ENCODE measurements at regions not wholly inside any gene's neighbourhood (a gene's known extent, or its start where the extent isn't known, plus 50 kb on each side); places are given as distances from the start of the nearest gene placed in this dataset.

DNA sequence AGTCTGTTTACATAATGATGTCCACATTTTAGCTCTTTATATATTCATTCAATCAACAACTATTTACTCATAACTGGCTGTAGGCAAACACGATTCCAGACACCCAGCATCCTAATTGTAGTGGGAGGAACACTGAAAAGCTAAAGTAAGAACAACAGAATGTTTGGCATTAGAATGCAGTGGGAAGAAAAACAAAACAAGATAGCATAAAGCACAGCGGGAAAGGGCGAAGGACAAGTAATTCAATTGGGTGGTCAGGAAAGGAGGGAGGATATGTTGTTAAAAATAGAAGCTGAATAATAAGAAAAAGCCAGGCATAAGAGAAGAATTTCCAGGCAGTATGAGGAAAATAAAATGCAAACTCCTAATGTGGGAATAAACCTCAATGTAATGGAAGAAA, 189.5 kb upstream of the FAT4 start:
- no peaks in the 10 kb centered on the region for H3K4me1 Mint-ChIP-seq
- POLR2A ChIA-PET: no interaction called here
- H3K27ac Mint-ChIP-seq: no peak overlapping the region
- H3K27me3 Mint-ChIP-seq: no peaks in the 10 kb centered on the region
- no peak overlapping the region for H3K4me3 Mint-ChIP-seq
- no peaks in the 10 kb centered on the region for H3K36me3 Mint-ChIP-seq (ENCODE audit: low read depth)
- CTCF ChIA-PET: no interaction called here
- H3K9me3 Mint-ChIP-seq: no peaks in the 10 kb centered on the region
- no peak for DNase-seq

DNA sequence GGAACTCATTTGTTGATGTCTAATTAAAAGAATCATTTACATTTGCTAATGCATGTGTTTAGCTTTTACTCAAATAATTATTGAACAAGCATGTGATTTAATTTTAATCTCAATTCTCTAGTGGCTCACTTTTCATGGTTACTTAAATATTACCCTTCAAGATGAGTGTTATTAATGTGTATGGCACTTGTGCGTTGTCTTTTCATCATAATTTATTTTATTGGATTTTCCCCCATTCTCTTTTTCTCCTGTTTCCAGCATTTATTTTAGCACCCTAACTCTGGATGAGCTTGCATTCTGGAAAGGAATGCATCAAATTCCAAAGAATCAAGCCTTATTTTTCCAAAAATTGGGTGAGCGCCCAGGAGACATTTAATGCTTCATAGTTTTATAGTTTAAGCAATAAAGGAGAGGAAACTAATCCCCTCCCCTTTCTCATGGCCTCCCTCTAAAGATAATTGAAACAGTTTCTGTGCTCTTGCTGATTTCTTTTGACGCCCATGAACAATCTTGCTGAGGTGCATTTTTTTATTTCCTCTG, 191.1 kb upstream of the FAT4 start:
- Mint-ChIP-seq H3K4me1 (no peaks in the 10 kb centered on the region), H3K27ac (no peak overlapping the region), H3K27me3 (no peaks in the 10 kb centered on the region), H3K9me3 (no peaks in the 10 kb centered on the region), H3K36me3 (ENCODE audit: low read depth) (no peaks in the 10 kb centered on the region), H3K4me3 (no peak overlapping the region)
- ChIA-PET POLR2A (no interaction called here), CTCF (no interaction called here)
- no peak for DNase-seq

DNA sequence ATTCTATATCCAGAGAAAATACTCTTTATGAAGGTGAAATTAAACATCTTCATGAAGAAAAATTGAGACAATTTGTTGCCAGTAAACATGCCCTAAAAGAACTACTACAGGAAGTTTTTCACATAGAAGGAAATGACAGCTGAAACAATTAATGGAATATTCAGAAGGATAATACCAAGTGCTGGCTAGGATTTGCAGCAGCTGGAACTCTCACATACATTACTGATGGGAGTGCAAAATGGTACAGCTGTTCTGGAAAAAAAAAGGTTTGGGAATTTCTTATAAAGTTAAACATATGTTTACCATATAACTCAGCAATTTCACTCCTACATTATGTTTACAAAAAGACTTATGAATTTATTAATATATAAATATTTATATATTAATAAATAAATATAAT, 193.2 kb upstream of the FAT4 start:
- H3K36me3 Mint-ChIP-seq (ENCODE audit: low read depth): no peaks in the 10 kb centered on the region
- no peak overlapping the region for H3K27ac Mint-ChIP-seq
- no peaks in the 10 kb centered on the region for H3K9me3 Mint-ChIP-seq
- H3K4me1 Mint-ChIP-seq: no peaks in the 10 kb centered on the region
- H3K4me3 Mint-ChIP-seq: no peak overlapping the region
- no peaks in the 10 kb centered on the region for H3K27me3 Mint-ChIP-seq
- no peak for DNase-seq
- CTCF ChIA-PET: no interaction called here
- POLR2A ChIA-PET: no interaction called here

DNA sequence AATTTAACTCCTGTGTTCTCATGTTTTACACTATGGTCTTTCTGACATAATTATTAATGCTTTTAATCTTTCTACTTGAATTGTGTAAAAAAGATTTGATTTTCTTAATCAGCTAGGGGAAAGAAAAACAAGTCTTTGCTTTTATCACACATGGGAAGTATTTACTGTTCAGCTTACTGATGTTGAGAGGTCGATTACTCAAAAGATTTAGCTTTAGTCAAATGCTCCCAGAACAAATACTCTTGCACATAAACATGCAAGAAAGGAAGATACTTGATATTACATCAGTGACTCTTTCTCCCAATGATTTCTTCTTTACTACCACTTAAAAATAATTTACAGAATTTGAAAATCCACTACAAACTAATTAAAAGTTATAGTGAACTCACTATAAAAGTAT, 198.3 kb upstream of the FAT4 start:
- H3K36me3 Mint-ChIP-seq (ENCODE audit: low read depth): no peaks in the 10 kb centered on the region
- H3K9me3 Mint-ChIP-seq: no peaks in the 10 kb centered on the region
- no peaks in the 10 kb centered on the region for H3K27me3 Mint-ChIP-seq
- no peaks in the 10 kb centered on the region for H3K4me1 Mint-ChIP-seq
- POLR2A ChIA-PET: no interaction called here
- CTCF ChIA-PET: no interaction called here
- no peak overlapping the region for H3K4me3 Mint-ChIP-seq
- no peak for DNase-seq
- H3K27ac Mint-ChIP-seq: no peak overlapping the region

DNA sequence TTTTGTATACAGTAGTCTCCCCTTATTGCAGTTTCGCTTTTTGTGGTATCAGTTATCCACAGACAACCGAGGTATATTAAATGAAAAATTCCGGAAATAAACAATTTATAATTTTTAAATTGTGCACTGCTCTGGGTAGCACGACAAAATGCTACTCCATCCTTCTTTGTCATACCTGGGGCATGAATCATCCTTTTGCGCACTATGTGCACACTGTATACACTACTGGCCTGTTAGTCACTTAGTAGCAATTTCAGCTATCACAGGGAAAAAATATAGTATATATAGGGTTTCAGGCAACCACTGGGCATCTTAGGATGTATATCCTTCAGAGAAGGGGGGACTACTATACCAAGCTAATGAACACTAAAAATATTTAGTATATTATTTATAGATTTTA, 198.8 kb upstream of the FAT4 start:
- no peak overlapping the region for H3K27ac Mint-ChIP-seq
- H3K27me3 Mint-ChIP-seq: no peaks in the 10 kb centered on the region
- no peaks in the 10 kb centered on the region for H3K36me3 Mint-ChIP-seq (ENCODE audit: low read depth)
- CTCF ChIA-PET: no interaction called here
- no peaks in the 10 kb centered on the region for H3K9me3 Mint-ChIP-seq
- no peak overlapping the region for H3K4me3 Mint-ChIP-seq
- POLR2A ChIA-PET: no interaction called here
- H3K4me1 Mint-ChIP-seq: no peaks in the 10 kb centered on the region
- no peak for DNase-seq

DNA sequence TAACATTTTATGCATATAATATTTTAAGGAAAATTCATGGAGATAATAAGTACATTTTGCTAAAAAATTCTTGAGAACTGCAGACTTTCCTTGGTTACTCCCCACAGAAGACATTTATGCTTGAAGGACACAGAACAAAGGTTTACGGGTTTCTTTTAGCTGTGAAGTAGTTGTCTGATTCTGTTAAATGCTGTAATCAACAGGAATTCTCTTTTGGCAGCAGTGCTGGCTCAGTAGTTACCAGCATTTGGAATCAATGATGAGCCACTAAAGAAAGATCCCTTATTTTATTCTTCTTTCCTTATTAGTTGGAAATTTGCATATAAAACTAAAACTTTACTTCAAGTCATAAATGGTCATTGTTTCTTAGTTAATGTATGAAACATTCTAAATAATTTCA, 199.3 kb upstream of the FAT4 start:
- Mint-ChIP-seq H3K9me3 (no peaks in the 10 kb centered on the region), H3K27me3 (no peaks in the 10 kb centered on the region), H3K27ac (no peak overlapping the region), H3K4me1 (no peaks in the 10 kb centered on the region), H3K4me3 (no peak overlapping the region), H3K36me3 (ENCODE audit: low read depth) (no peaks in the 10 kb centered on the region)
- ChIA-PET CTCF (no interaction called here), POLR2A (no interaction called here)
- no peak for DNase-seq

DNA sequence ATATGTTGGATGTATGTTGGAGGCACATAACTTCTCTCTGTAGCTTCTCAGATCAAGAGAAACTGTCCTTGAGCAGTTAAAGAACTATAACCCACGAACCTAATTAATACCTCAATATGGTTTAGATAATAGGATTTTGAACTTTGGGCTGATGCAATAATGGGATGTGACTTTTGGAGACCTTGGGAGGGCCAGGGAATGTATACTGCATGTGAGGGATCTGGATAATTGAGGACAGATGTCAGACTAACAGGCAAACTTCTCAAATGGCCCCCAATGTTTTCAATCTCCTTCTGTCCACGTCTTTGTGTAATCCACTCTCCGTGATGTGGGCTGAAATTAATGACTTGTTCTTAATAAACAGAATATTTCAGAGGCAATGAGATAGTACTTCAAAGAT, 202.2 kb upstream of the FAT4 start:
- DNase-seq: no peak
- H3K4me1 Mint-ChIP-seq: no peaks in the 10 kb centered on the region
- no peaks in the 10 kb centered on the region for H3K27me3 Mint-ChIP-seq
- ChIA-PET CTCF (no interaction called here), POLR2A (no interaction called here)
- no peak overlapping the region for H3K4me3 Mint-ChIP-seq
- H3K36me3 Mint-ChIP-seq (ENCODE audit: low read depth): no peaks in the 10 kb centered on the region
- H3K9me3 Mint-ChIP-seq: no peaks in the 10 kb centered on the region
- no peak overlapping the region for H3K27ac Mint-ChIP-seq

DNA sequence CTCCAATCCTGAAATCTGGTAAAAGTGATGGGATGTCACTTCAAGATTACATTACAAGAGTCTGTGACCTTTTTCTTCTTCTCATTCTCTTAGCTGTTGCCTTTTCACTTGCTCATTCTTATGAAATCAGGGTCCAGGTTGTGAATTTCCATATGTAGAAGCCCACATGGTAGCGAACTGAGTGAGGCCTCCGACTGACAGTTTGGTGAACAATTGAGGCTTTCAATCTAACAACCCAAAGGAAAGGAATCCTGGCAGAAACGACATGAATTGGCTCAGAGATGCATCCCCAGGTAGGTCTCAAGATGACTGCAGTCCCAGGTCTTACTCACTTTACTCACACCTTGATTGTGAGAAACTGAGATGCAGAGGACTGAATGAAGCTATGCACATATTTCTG, 203.4 kb upstream of the FAT4 start:
- no peak overlapping the region for H3K4me3 Mint-ChIP-seq

DNA sequence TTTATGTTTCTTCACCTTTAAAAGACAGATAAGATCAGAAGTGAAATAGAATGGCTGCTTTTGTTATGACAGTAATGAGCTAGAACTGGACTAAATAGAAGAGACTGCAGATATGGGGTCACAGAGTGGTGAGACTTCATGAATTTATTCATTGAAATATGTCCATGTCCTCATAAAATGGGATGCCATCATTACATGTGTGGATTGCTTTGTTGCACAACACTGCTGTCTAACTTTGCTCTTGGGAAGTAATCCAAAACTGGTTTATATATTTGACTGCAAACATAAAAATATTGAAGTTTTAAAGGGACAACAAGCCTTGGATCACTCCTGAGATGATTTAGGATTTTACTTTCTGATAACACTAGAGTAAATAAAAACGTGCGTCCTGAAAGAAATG, 209.2 kb upstream of the FAT4 start:
- Mint-ChIP-seq H3K4me1 (no peaks in the 10 kb centered on the region), H3K9me3 (no peaks in the 10 kb centered on the region), H3K27me3 (no peaks in the 10 kb centered on the region), H3K36me3 (ENCODE audit: low read depth) (no peaks in the 10 kb centered on the region), H3K27ac (no peak overlapping the region), H3K4me3 (no peak overlapping the region)
- POLR2A ChIA-PET: no interaction called here
- CTCF ChIA-PET: no interaction called here
- no peak for DNase-seq

More for the DNA sequence above, 203.4 kb upstream of the FAT4 start:
- Mint-ChIP-seq H3K4me1 (no peaks in the 10 kb centered on the region), H3K27ac (no peak overlapping the region), H3K36me3 (ENCODE audit: low read depth) (no peaks in the 10 kb centered on the region), H3K9me3 (no peaks in the 10 kb centered on the region), H3K27me3 (no peaks in the 10 kb centered on the region)
- ChIA-PET CTCF (no interaction called here), POLR2A (no interaction called here)
- no peak for DNase-seq

DNA sequence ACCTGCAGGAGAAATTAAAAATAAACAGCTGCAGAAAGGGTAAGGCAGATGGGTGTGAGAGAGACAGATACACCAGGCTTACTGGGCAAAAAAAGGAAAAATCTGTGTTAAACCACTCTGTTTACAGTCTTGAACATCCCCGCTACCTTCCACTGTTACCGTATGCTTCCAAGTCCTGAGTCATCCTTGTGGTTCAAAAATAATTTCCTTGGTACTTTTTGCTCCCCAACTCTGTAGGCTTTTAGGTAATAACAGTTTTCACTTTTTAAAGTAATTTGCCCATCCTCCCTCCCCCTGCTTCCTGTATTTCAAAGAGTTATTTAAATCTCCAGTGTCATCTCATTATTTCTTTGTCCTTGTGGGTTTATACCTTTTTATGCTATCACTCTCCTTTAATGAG, 210.1 kb upstream of the FAT4 start:
- ChIA-PET CTCF (no interaction called here), POLR2A (no interaction called here)
- Mint-ChIP-seq H3K9me3 (no peaks in the 10 kb centered on the region), H3K4me3 (no peak overlapping the region), H3K36me3 (ENCODE audit: low read depth) (no peaks in the 10 kb centered on the region), H3K4me1 (no peaks in the 10 kb centered on the region), H3K27ac (no peak overlapping the region), H3K27me3 (no peaks in the 10 kb centered on the region)
- no peak for DNase-seq

DNA sequence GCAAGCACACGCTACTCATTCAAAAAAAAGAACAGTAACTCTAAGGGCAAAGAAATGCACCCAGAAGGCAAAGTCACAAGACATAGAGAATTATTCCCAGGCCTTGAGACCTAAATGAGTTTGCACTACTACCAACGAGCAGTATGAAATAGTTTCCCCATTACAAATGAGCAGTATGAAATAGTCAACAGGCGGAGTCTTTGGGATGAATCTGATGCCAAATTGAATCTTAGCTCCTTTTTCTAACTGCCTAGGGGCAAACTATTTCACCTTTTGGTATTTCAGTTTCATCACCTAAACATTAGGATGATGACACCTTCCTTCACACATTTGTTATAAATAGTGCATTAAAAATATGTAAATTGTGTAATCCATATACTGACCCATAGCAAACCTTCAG, 213.0 kb upstream of the FAT4 start:
- Mint-ChIP-seq H3K36me3 (ENCODE audit: low read depth) (no peaks in the 10 kb centered on the region), H3K27me3 (no peaks in the 10 kb centered on the region)

DNA sequence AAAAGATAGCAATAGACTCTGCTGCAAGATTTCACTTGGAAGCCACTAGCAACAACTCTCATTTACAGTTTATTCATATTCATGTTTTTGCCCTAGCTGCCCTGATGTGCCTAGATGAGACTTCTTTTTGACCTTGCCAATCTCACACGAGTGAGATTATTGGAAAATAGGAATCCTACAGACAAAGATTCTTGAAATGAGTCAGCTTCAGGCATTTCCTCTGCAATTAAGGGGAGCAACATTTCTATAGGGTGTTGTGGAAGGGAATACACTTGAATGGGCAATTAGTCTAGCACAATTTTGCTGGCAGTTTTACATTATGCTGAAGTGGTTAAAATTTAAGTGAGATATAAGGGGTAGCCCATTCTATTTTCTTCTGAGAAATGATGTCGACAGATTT, 217.0 kb upstream of the FAT4 start:
- no peaks in the 10 kb centered on the region for H3K36me3 Mint-ChIP-seq (ENCODE audit: low read depth)
- H3K4me1 Mint-ChIP-seq: no peaks in the 10 kb centered on the region
- ChIA-PET CTCF (no interaction called here), POLR2A (no interaction called here)
- H3K27ac Mint-ChIP-seq: no peak overlapping the region
- no peaks in the 10 kb centered on the region for H3K27me3 Mint-ChIP-seq
- H3K4me3 Mint-ChIP-seq: no peak overlapping the region
- H3K9me3 Mint-ChIP-seq: no peaks in the 10 kb centered on the region
- no peak for DNase-seq

More for the DNA sequence above, 213.0 kb upstream of the FAT4 start:
- CTCF ChIA-PET: no interaction called here
- no peaks in the 10 kb centered on the region for H3K4me1 Mint-ChIP-seq
- no peak for DNase-seq
- H3K9me3 Mint-ChIP-seq: no peaks in the 10 kb centered on the region
- no peak overlapping the region for H3K4me3 Mint-ChIP-seq
- POLR2A ChIA-PET: no interaction called here
- H3K27ac Mint-ChIP-seq: no peak overlapping the region

DNA sequence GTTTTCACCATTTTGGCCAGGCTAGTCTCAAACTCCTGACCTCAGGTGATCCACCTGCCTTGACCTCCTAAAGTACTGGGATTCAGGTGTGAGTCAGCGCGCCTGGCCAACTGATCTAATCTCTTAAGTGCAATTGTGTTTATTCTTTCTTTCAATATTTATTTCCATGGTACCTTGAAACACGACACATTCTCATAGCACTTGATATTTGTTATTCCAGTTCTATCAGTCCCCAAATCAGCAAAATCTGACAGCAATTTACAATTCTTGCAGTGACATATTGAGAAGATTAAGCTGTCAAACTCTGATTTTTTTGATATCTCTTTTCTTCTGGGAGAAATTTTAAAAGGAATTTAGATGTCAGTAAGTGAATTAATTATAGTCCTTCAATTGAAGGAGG, 218.1 kb upstream of the FAT4 start:
- no peaks in the 10 kb centered on the region for H3K27me3 Mint-ChIP-seq
- no peak for DNase-seq
- H3K27ac Mint-ChIP-seq: no peak overlapping the region
- no peak overlapping the region for H3K4me3 Mint-ChIP-seq
- no peaks in the 10 kb centered on the region for H3K36me3 Mint-ChIP-seq (ENCODE audit: low read depth)
- no peaks in the 10 kb centered on the region for H3K9me3 Mint-ChIP-seq
- CTCF ChIA-PET: no interaction called here
- POLR2A ChIA-PET: no interaction called here
- H3K4me1 Mint-ChIP-seq: no peaks in the 10 kb centered on the region

DNA sequence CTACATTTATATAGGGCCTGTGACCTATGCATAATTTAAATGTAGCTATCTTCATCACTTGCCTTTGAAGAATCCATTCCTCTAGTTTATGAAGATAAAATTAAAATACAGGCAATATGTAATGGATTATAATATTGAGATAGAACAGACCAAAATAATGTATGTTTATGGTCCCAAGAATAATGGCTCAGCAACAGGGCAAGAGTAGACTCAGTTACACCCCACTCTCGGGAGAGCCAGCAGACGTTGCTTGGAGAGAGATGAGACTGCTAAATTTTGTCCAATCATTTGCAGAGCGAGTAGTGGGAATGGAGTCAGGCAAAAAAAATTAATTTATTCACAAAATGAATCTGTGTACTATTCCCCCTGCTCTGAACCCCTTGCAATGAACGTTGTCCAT, 223.2 kb upstream of the FAT4 start:
- Mint-ChIP-seq H3K9me3 (no peaks in the 10 kb centered on the region), H3K4me1 (no peaks in the 10 kb centered on the region), H3K36me3 (ENCODE audit: low read depth) (no peaks in the 10 kb centered on the region), H3K27me3 (no peaks in the 10 kb centered on the region), H3K27ac (no peak overlapping the region), H3K4me3 (no peak overlapping the region)
- DNase-seq: no peak
- POLR2A ChIA-PET: no interaction called here
- CTCF ChIA-PET: no interaction called here

DNA sequence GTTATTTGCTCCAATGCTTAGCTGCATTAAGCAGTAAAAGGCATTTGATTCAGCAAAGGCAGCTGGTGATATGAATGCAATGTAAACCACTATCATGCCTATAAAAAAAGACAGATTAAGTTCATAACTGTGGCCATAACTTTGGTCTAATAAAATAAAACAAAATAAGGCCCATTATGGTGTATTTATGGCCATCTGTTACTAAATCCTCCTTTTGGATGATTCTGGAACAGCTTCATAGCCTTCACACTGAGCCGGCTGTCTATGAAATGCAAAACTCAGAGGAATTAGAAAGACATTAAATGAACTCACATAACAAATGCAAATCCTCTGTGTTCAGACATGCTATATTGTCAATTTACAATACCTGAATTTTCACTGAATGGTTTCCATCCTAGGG, 223.7 kb upstream of the FAT4 start:
- Mint-ChIP-seq H3K4me3 (no peak overlapping the region), H3K4me1 (no peaks in the 10 kb centered on the region), H3K27ac (no peak overlapping the region)

More for the DNA sequence above, 223.7 kb upstream of the FAT4 start:
- no peaks in the 10 kb centered on the region for H3K36me3 Mint-ChIP-seq (ENCODE audit: low read depth)
- CTCF ChIA-PET: interaction anchor here (1.2 kb wide), 1 partner anchor 20 kb away, joined by 3 read pairs; no protein-coding TSS in a partner anchor
- DNase-seq: no peak
- H3K9me3 Mint-ChIP-seq: no peaks in the 10 kb centered on the region
- POLR2A ChIA-PET: no interaction called here
- no peaks in the 10 kb centered on the region for H3K27me3 Mint-ChIP-seq

Measured in activated CD4-positive, alpha-beta T cell treated with anti-CD3 and anti-CD28 coated beads, Interleukin-2, amount 10 ng/mL, durations not matched to agents 7 days and 5 days (primary cell).